Endothelial cell (in vitro differentiated cells): ENCODE measurements at regions not wholly inside any gene's neighbourhood (a gene's known extent, or its start where the extent isn't known, plus 50 kb on each side); places are given as distances from the start of the nearest gene placed in this dataset.

Experiments
- DNase-seq: peaks from one replicate; pipeline ENCODE4 v3.0.0; 2021; ENCODE audit warnings: low spot score
- H3K27ac Mint-ChIP-seq: one replicate; pipeline ENCODE4 v1.8.0; 2021; ENCODE audit warnings: mixed read lengths, inconsistent platforms; ENCODE audit not compliant: unreplicated experiment
- H3K27me3 Mint-ChIP-seq: one replicate; pipeline ENCODE4 v1.8.0; 2021; ENCODE audit warnings: mild to moderate bottlenecking, moderate library complexity, mixed read lengths, inconsistent platforms; ENCODE audit not compliant: unreplicated experiment
- H3K36me3 Mint-ChIP-seq: one replicate; pipeline ENCODE4 v1.8.0; 2021; ENCODE audit warnings: mild to moderate bottlenecking, low read depth, mixed read lengths, inconsistent platforms; ENCODE audit not compliant: unreplicated experiment
- H3K4me1 Mint-ChIP-seq: one replicate; pipeline ENCODE4 v1.8.0; 2021; ENCODE audit warnings: mild to moderate bottlenecking, mixed read lengths, inconsistent platforms; ENCODE audit not compliant: unreplicated experiment
- H3K4me3 Mint-ChIP-seq: one replicate; pipeline ENCODE4 v1.8.0; 2021; ENCODE audit warnings: mild to moderate bottlenecking, mixed read lengths, inconsistent platforms; ENCODE audit not compliant: unreplicated experiment
- H3K9me3 Mint-ChIP-seq: one replicate; pipeline ENCODE4 v1.8.0; 2021; ENCODE audit warnings: mixed read lengths, inconsistent platforms; ENCODE audit not compliant: unreplicated experiment
- TF ChIP-seq, protein P1 (sequence below): fragments of 200-600 bp; sonication (generic); IDR thresholded peaks from one replicate; pipeline ENCODE4 v1.5.0; 2021; ENCODE audit warnings: antibody characterized with exemption; ENCODE audit not compliant: unreplicated experiment

DNA sequence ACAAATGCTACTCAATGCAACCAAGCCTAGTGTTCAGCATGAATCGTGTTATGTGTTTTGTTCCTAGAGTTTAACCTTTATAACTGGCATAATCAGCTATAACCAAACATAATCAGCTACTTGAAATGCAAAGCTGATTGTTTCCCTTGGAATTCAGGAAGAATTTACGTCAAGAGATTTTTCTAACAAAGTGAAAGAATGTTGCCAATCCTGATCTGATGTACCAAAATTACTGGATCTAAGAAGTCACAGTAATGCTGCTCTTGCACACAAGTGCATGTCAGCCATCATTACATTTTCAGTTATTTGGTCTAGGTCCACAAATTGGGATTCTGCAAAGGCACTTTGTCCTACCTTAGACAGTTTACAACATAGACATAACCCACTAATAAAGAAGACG lies 662.3 kb upstream of the SEMA6A start:
- TF ChIP-seq, protein P1, sequence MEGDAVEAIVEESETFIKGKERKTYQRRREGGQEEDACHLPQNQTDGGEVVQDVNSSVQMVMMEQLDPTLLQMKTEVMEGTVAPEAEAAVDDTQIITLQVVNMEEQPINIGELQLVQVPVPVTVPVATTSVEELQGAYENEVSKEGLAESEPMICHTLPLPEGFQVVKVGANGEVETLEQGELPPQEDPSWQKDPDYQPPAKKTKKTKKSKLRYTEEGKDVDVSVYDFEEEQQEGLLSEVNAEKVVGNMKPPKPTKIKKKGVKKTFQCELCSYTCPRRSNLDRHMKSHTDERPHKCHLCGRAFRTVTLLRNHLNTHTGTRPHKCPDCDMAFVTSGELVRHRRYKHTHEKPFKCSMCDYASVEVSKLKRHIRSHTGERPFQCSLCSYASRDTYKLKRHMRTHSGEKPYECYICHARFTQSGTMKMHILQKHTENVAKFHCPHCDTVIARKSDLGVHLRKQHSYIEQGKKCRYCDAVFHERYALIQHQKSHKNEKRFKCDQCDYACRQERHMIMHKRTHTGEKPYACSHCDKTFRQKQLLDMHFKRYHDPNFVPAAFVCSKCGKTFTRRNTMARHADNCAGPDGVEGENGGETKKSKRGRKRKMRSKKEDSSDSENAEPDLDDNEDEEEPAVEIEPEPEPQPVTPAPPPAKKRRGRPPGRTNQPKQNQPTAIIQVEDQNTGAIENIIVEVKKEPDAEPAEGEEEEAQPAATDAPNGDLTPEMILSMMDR = no peak
- Mint-ChIP-seq H3K9me3 (no peaks in the 10 kb centered on the region), H3K4me1 (peaks cover 6% of the 10 kb centered on the region), H3K27ac (no peak overlapping the region), H3K4me3 (no peak overlapping the region), H3K36me3 (no peaks in the 10 kb centered on the region), H3K27me3 (peaks cover 1% of the 10 kb centered on the region)
- DNase-seq = no peak

DNA sequence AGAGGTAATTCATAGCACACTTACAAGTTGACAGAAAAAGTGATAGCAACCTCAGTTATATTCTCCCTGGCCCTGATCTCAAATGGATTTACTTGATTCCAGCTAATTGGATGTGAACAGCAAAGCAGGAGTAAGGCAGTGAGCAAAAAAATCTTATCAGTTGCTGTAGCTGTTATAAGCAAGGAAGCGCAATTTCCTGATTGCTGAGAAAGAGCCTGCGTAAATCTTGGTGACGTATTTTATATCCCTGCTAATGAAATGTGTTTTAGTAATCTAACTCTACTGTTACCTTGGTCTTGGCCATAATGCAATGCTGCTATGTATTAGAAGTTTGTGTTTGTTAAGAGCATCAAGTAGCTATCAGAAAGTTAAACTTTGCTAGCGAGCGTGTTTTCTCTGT lies 661.2 kb upstream of the SEMA6A start:
- no peaks in the 10 kb centered on the region for H3K9me3 Mint-ChIP-seq
- TF ChIP-seq, protein P1 = no peak
- H3K36me3 Mint-ChIP-seq = no peaks in the 10 kb centered on the region
- H3K4me1 Mint-ChIP-seq = peaks cover 6% of the 10 kb centered on the region
- no peak for DNase-seq
- peaks cover 1% of the 10 kb centered on the region for H3K27me3 Mint-ChIP-seq
- no peak overlapping the region for H3K27ac Mint-ChIP-seq
- no peak overlapping the region for H3K4me3 Mint-ChIP-seq

DNA sequence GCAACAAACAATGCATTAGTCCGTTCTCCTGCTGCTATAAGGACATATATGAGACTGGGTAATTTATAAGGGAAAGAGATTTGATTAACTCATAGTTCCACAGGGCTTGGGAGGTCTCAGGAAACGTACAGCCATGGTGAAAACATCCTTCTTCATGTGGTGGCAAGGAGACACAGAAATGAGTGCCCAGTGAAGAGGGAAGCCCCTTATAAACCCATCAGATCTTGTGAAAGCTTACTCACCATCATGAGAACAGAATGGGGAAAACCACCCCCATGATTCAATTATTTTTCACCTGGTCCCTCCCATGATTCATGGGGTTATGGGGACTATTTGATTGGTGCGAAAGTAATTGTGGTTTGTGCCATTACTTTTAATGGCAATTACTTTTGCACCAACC lies 655.8 kb upstream of the SEMA6A start:
- Mint-ChIP-seq H3K4me1 (no peaks in the 10 kb centered on the region), H3K27ac (no peak overlapping the region), H3K36me3 (no peaks in the 10 kb centered on the region), H3K4me3 (no peak overlapping the region), H3K9me3 (no peaks in the 10 kb centered on the region), H3K27me3 (peaks cover 1% of the 10 kb centered on the region)
- no peak for DNase-seq
- TF ChIP-seq, protein P1 = no peak

DNA sequence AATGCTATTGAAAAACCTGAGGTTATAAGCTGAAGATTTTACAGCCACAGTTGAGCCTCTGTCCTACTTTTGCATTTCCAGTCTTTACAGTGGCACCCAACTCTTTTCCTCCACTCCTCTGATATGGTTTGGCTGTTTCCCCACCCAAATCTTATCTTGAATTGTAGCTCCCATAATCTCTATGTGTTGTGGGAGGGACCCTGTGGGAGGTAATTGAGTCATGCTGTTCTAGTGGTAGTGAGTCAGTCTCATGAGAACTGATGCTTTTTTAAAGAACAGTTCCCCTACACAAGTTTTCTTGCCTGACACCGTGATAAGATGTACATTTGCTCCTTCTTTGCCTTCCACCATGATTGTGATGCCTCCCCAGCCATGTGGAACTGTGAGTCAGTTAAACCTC lies 646.1 kb upstream of the SEMA6A start:
- Mint-ChIP-seq H3K27me3 (no peaks in the 10 kb centered on the region), H3K27ac (no peak overlapping the region), H3K4me1 (no peaks in the 10 kb centered on the region), H3K4me3 (no peak overlapping the region), H3K36me3 (no peaks in the 10 kb centered on the region), H3K9me3 (no peaks in the 10 kb centered on the region)
- TF ChIP-seq, protein P1 = no peak
- no peak for DNase-seq

DNA sequence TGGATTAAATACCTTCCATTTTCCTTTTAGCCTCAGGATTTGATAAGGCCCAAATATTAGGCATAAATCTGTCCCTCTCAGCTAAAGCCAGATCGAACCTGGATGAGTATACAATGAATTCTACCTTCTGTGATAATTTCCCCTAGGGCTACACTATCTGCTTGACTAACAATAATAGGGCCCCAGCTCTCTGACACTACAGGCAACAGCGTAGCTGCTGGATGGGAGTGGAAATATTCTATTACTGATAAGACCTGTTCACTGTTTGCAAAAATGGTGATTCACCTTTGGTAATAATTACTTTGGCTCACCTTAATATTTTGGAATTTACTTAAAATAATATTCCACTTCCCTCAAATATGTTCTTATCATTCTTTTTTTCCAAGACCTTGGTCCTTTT lies 644.2 kb upstream of the SEMA6A start:
- H3K36me3 Mint-ChIP-seq = no peaks in the 10 kb centered on the region
- no peak overlapping the region for H3K4me3 Mint-ChIP-seq
- no peaks in the 10 kb centered on the region for H3K9me3 Mint-ChIP-seq
- no peaks in the 10 kb centered on the region for H3K4me1 Mint-ChIP-seq
- H3K27me3 Mint-ChIP-seq = no peaks in the 10 kb centered on the region
- TF ChIP-seq, protein P1 = no peak
- H3K27ac Mint-ChIP-seq = no peak overlapping the region
- no peak for DNase-seq
